Prostate gland (tissue), 2 donors: ENCODE measurements at regions not wholly inside any gene's neighbourhood (a gene's known extent, or its start where the extent isn't known, plus 50 kb on each side); places are given as distances from the start of the nearest gene placed in this dataset.

ENCODE experiments used
- POLR2A ChIP-seq: fragments of 450-650 bp; IDR thresholded peaks from one replicate; pipeline ENCODE4 v1.6.1; 2016; ENCODE audit warnings: antibody characterized with exemption, mild to moderate bottlenecking
- TF ChIP-seq, protein P1 (sequence below), 4 experiments: fragments of 200-600 bp in 2 of 4; fragments of 450-650 bp in 2 of 4; sonication (generic) in 2 of 4; IDR thresholded peaks; 1 replicate in 3 of 4; 2 replicates in 1 of 4; pipeline ENCODE4 v1.5.1; 2016 to 2019; ENCODE audit warnings: antibody characterized with exemption in 4 of 4, mild to moderate bottlenecking in 2 of 4, moderate library complexity in 2 of 4

GRCh38 chr6:150492507-150492906 is 107.2 kb upstream of the PLEKHG1 start:
- TF ChIP-seq, protein P1, sequence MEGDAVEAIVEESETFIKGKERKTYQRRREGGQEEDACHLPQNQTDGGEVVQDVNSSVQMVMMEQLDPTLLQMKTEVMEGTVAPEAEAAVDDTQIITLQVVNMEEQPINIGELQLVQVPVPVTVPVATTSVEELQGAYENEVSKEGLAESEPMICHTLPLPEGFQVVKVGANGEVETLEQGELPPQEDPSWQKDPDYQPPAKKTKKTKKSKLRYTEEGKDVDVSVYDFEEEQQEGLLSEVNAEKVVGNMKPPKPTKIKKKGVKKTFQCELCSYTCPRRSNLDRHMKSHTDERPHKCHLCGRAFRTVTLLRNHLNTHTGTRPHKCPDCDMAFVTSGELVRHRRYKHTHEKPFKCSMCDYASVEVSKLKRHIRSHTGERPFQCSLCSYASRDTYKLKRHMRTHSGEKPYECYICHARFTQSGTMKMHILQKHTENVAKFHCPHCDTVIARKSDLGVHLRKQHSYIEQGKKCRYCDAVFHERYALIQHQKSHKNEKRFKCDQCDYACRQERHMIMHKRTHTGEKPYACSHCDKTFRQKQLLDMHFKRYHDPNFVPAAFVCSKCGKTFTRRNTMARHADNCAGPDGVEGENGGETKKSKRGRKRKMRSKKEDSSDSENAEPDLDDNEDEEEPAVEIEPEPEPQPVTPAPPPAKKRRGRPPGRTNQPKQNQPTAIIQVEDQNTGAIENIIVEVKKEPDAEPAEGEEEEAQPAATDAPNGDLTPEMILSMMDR (IDR thresholded peaks at IDR 0.05): no peak
- no peak for TF ChIP-seq POLR2A
